Neural cell (in vitro differentiated cells): ENCODE measurements at regions not wholly inside any gene's neighbourhood (a gene's known extent, or its start where the extent isn't known, plus 50 kb on each side); places are given as distances from the start of the nearest gene placed in this dataset.

ENCODE experiments used
- H2AFZ ChIP-seq: fragments of 200-600, 300-800 bp; sonication (generic), shearing (Covaris generic); 2 replicates; pipeline ENCODE4 v1.6.0; 2014; ENCODE audit warnings: low read depth, mild to moderate bottlenecking, antibody characterized with exemption, low read length, moderate library complexity
- H3F3A ChIP-seq: fragments of 200-600 bp; shearing (Covaris generic); 2 replicates; pipeline ENCODE4 v1.6.1; 2016; ENCODE audit warnings: mild to moderate bottlenecking, moderate library complexity, mixed read lengths, antibody characterized with exemption, low read length; ENCODE audit not compliant: insufficient read depth, poor library complexity, severe bottlenecking
- H3K27ac ChIP-seq: fragments of 200-600, 300-800 bp; sonication (generic), shearing (Covaris generic); 2 replicates; pipeline ENCODE4 v1.5.1; 2014; ENCODE audit warnings: mild to moderate bottlenecking, low read length, moderate library complexity
- H3K27me3 ChIP-seq: fragments of 300-800, 200-600 bp; sonication (generic), shearing (Covaris generic); 2 replicates; pipeline ENCODE4 v1.6.0; 2014; ENCODE audit warnings: mild to moderate bottlenecking, low read depth, low read length, moderate library complexity; ENCODE audit not compliant: insufficient read depth
- H3K36me3 ChIP-seq: fragments of 300-800, 200-600 bp; sonication (generic), shearing (Covaris generic); 2 replicates; pipeline ENCODE4 v1.5.1; 2014; ENCODE audit warnings: mild to moderate bottlenecking, antibody characterized with exemption, low read length, moderate library complexity; ENCODE audit not compliant: insufficient read depth
- H3K4me2 ChIP-seq: fragments of 300-800, 200-600 bp; sonication (generic), shearing (Covaris generic); 2 replicates; pipeline ENCODE4 v1.6.0; 2014; ENCODE audit warnings: mild to moderate bottlenecking, low read length
- H3K4me3 ChIP-seq: fragments of 300-800, 200-600 bp; sonication (generic), shearing (Covaris generic); 2 replicates; pipeline ENCODE4 v1.5.1; 2014; ENCODE audit warnings: mild to moderate bottlenecking, low read length, moderate library complexity
- H3K79me2 ChIP-seq: fragments of 200-600 bp; shearing (Covaris generic); replicated peaks from 2 replicates; pipeline ENCODE4 v1.6.0; 2014; ENCODE audit warnings: mild to moderate bottlenecking, low read length, moderate library complexity; ENCODE audit not compliant: insufficient read depth
- H3K9ac ChIP-seq: fragments of 300-800, 200-600 bp; sonication (generic), shearing (Covaris generic); 2 replicates; pipeline ENCODE4 v1.6.1; 2016; ENCODE audit warnings: mild to moderate bottlenecking, low read length, mixed read lengths
- H3K9me2 ChIP-seq: fragments of 200-600 bp; shearing (Covaris generic); 2 replicates; pipeline ENCODE4 v1.6.1; 2016; ENCODE audit warnings: mild to moderate bottlenecking, low read length, mixed read lengths; ENCODE audit not compliant: insufficient read depth
- H3K9me3 ChIP-seq: fragments of 200-600, 300-800 bp; sonication (generic), shearing (Covaris generic); 2 replicates; pipeline ENCODE4 v1.6.1; 2016; ENCODE audit warnings: mild to moderate bottlenecking, mixed run types, low read length, moderate library complexity, mixed read lengths
- H4K20me1 ChIP-seq: fragments of 200-600 bp; shearing (Covaris generic); 2 replicates; pipeline ENCODE4 v1.6.1; 2016; ENCODE audit warnings: mild to moderate bottlenecking, mixed run types; ENCODE audit not compliant: insufficient read depth
- CTCF ChIP-seq: fragments of 450-650 bp; IDR thresholded peaks from 2 replicates; pipeline ENCODE4 v1.5.1; 2014; ENCODE audit warnings: antibody characterized with exemption, mild to moderate bottlenecking, moderate library complexity; ENCODE audit not compliant: poor library complexity, severe bottlenecking
- EP300 ChIP-seq: fragments of 450-650 bp; conservative IDR thresholded peaks from 2 replicates; pipeline ENCODE4 v1.6.1; 2014; ENCODE audit warnings: antibody characterized with exemption, mild to moderate bottlenecking, moderate library complexity; ENCODE audit not compliant: poor library complexity, severe bottlenecking
- EZH2 ChIP-seq: fragments of 200-600, 300-800 bp; shearing (Covaris generic), sonication (generic); IDR thresholded peaks from 2 replicates; pipeline ENCODE4 v1.6.1; 2014; ENCODE audit warnings: antibody characterized with exemption, low read length, borderline replicate concordance, mild to moderate bottlenecking; ENCODE audit not compliant: insufficient read depth, poor library complexity, severe bottlenecking
- MXI1 ChIP-seq: fragments of 450-650 bp; conservative IDR thresholded peaks from 2 replicates; pipeline ENCODE4 v1.6.1; 2014; ENCODE audit warnings: antibody characterized with exemption, mild to moderate bottlenecking; ENCODE audit not compliant: poor library complexity, severe bottlenecking
- POLR2AphosphoS5 ChIP-seq: IDR thresholded peaks from 2 replicates; pipeline ENCODE4 v1.6.1; 2012
- RAD21 ChIP-seq: fragments of 450-650 bp; conservative IDR thresholded peaks from 2 replicates; pipeline ENCODE4 v1.6.1; 2014; ENCODE audit warnings: antibody characterized with exemption, mild to moderate bottlenecking, moderate library complexity
- SMC3 ChIP-seq: fragments of 450-650 bp; conservative IDR thresholded peaks from 2 replicates; pipeline ENCODE4 v1.6.1; 2014; ENCODE audit warnings: antibody characterized with exemption, mild to moderate bottlenecking, moderate library complexity; ENCODE audit not compliant: poor library complexity
- TAF1 ChIP-seq: IDR thresholded peaks from 2 replicates; pipeline ENCODE4 v1.6.1; 2012; ENCODE audit warnings: low read depth
- TF ChIP-seq, protein P1 (sequence below): IDR thresholded peaks from 2 replicates; pipeline ENCODE4 v1.6.1; 2012; ENCODE audit warnings: borderline replicate concordance

GRCh38 chr4:125191232-125191631 lies 123.5 kb upstream of the FAT4 start:
- no peak overlapping the region for H2AFZ ChIP-seq
- no peak overlapping the region for H3K27ac ChIP-seq
- H3K4me2 ChIP-seq: no peak overlapping the region
- H3K9ac ChIP-seq: no peak overlapping the region
- H3K9me2 ChIP-seq: no peaks in the 10 kb centered on the region
- no peaks in the 10 kb centered on the region for H4K20me1 ChIP-seq
- no peaks in the 10 kb centered on the region for H3K36me3 ChIP-seq
- H3K4me3 ChIP-seq: no peak overlapping the region
- no peaks in the 10 kb centered on the region for H3K9me3 ChIP-seq
- TF ChIP-seq, protein P1, sequence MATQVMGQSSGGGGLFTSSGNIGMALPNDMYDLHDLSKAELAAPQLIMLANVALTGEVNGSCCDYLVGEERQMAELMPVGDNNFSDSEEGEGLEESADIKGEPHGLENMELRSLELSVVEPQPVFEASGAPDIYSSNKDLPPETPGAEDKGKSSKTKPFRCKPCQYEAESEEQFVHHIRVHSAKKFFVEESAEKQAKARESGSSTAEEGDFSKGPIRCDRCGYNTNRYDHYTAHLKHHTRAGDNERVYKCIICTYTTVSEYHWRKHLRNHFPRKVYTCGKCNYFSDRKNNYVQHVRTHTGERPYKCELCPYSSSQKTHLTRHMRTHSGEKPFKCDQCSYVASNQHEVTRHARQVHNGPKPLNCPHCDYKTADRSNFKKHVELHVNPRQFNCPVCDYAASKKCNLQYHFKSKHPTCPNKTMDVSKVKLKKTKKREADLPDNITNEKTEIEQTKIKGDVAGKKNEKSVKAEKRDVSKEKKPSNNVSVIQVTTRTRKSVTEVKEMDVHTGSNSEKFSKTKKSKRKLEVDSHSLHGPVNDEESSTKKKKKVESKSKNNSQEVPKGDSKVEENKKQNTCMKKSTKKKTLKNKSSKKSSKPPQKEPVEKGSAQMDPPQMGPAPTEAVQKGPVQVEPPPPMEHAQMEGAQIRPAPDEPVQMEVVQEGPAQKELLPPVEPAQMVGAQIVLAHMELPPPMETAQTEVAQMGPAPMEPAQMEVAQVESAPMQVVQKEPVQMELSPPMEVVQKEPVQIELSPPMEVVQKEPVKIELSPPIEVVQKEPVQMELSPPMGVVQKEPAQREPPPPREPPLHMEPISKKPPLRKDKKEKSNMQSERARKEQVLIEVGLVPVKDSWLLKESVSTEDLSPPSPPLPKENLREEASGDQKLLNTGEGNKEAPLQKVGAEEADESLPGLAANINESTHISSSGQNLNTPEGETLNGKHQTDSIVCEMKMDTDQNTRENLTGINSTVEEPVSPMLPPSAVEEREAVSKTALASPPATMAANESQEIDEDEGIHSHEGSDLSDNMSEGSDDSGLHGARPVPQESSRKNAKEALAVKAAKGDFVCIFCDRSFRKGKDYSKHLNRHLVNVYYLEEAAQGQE: no peak
- TF ChIP-seq EP300 (no peak), EZH2 (no peak), CTCF (no peak), MXI1 (no peak), RAD21 (no peak), POLR2AphosphoS5 (no peak), TAF1 (no peak), SMC3 (no peak)
- H3K79me2 ChIP-seq: no peaks in the 10 kb centered on the region
- no peaks in the 10 kb centered on the region for H3F3A ChIP-seq
- no peaks in the 10 kb centered on the region for H3K27me3 ChIP-seq

GRCh38 chr4:125187226-125188176 lies 127.3 kb upstream of the FAT4 start:
- H3F3A ChIP-seq: no peaks in the 10 kb centered on the region
- H3K27me3 ChIP-seq: no peaks in the 10 kb centered on the region
- no peaks in the 10 kb centered on the region for H3K9me3 ChIP-seq
- H3K9me2 ChIP-seq: no peaks in the 10 kb centered on the region
- H3K9ac ChIP-seq: no peak overlapping the region
- H4K20me1 ChIP-seq: no peaks in the 10 kb centered on the region
- no peak overlapping the region for H3K4me3 ChIP-seq
- H2AFZ ChIP-seq: no peak overlapping the region
- TF ChIP-seq RAD21 (no peak), MXI1 (no peak), EZH2 (no peak), EP300 (no peak), CTCF (no peak), POLR2AphosphoS5 (no peak), TAF1 (no peak), SMC3 (no peak)
- TF ChIP-seq, protein P1: no peak
- no peak overlapping the region for H3K4me2 ChIP-seq
- H3K27ac ChIP-seq: no peak overlapping the region
- H3K36me3 ChIP-seq: no peaks in the 10 kb centered on the region
- no peaks in the 10 kb centered on the region for H3K79me2 ChIP-seq
